RPMI7951 (cell line): ENCODE measurements at regions not wholly inside any gene's neighbourhood (a gene's known extent, or its start where the extent isn't known, plus 50 kb on each side); places are given as distances from the start of the nearest gene placed in this dataset.
"Not testable (repeated sequence)": the region's sequence is repeated elsewhere in the genome, so short reads cannot be mapped to it uniquely, and the experiment has no call there.

Experiments
- DNase-seq: peaks from one replicate; pipeline ENCODE4 v3.0.0-alpha.2; 2012; ENCODE audit warnings: low read depth

- DNase-seq: no peak
Measured at GRCh38 chr5:7274203-7274602, 121.7 kb upstream of the ADCY2 start.

GRCh38 chr5:7289634-7290033 is 106.3 kb upstream of the ADCY2 start:
- not testable (repeated sequence) for DNase-seq

- DNase-seq: not testable (repeated sequence)
Measured at GRCh38 chr5:7297821-7298220, 98.1 kb upstream of the ADCY2 start.

GRCh38 chr5:7299731-7300130 is 96.2 kb upstream of the ADCY2 start:
- DNase-seq: not testable (repeated sequence)

GRCh38 chr5:7305000-7305674 is 90.8 kb upstream of the ADCY2 start:
- not testable (repeated sequence) for DNase-seq

GRCh38 chr5:7306556-7306955 is 89.4 kb upstream of the ADCY2 start:
- not testable (repeated sequence) for DNase-seq

- not testable (repeated sequence) for DNase-seq
Measured at GRCh38 chr5:7307709-7308108, 88.2 kb upstream of the ADCY2 start.

- DNase-seq: not testable (repeated sequence)
Measured at GRCh38 chr5:7309715-7310114, 86.2 kb upstream of the ADCY2 start.

GRCh38 chr5:7310656-7311055 is 85.3 kb upstream of the ADCY2 start:
- DNase-seq: peak; percentile 21

- no peak for DNase-seq
Measured at GRCh38 chr5:7315118-7315517, 80.8 kb upstream of the ADCY2 start.

- peak; percentile 19 for DNase-seq
Measured at GRCh38 chr5:7317751-7318150, 78.2 kb upstream of the ADCY2 start.

- DNase-seq: peak; percentile 3
Measured at GRCh38 chr5:7320701-7321301, 75.1 kb upstream of the ADCY2 start.

- DNase-seq: peak; percentile 90
Measured at GRCh38 chr5:7321724-7322123, 74.2 kb upstream of the ADCY2 start.

GRCh38 chr5:7324919-7325318 is 71.0 kb upstream of the ADCY2 start:
- DNase-seq: no peak

- peak; percentile 0 for DNase-seq
Measured at GRCh38 chr5:7325975-7326913, 69.7 kb upstream of the ADCY2 start.

GRCh38 chr5:7329141-7329540 is 66.8 kb upstream of the ADCY2 start:
- no peak for DNase-seq

- no peak for DNase-seq
Measured at GRCh38 chr5:7329712-7330111, 66.2 kb upstream of the ADCY2 start.

GRCh38 chr5:7330256-7330655 is 65.7 kb upstream of the ADCY2 start:
- DNase-seq: no peak

- no peak for DNase-seq
Measured at GRCh38 chr5:7331131-7331530, 64.8 kb upstream of the ADCY2 start.
